HPDE6-E6E7 (cell line): ENCODE measurements at regions not wholly inside any gene's neighbourhood (a gene's known extent, or its start where the extent isn't known, plus 50 kb on each side); places are given as distances from the start of the nearest gene placed in this dataset.
"Not testable (repeated sequence)": the region's sequence is repeated elsewhere in the genome, so short reads cannot be mapped to it uniquely, and the experiment has no call there.

Source experiments
- DNase-seq: peaks from one replicate; pipeline ENCODE4 v3.0.0; 2011; ENCODE audit warnings: missing footprints; ENCODE audit errors: extremely low spot score

GRCh38 chr7:65510187-65510538 lies 136.5 kb downstream of the ZNF92 start:
- DNase-seq: not testable (repeated sequence)

GRCh38 chr7:65519751-65520150 lies 146.1 kb downstream of the ZNF92 start:
- not testable (repeated sequence) for DNase-seq

DNA sequence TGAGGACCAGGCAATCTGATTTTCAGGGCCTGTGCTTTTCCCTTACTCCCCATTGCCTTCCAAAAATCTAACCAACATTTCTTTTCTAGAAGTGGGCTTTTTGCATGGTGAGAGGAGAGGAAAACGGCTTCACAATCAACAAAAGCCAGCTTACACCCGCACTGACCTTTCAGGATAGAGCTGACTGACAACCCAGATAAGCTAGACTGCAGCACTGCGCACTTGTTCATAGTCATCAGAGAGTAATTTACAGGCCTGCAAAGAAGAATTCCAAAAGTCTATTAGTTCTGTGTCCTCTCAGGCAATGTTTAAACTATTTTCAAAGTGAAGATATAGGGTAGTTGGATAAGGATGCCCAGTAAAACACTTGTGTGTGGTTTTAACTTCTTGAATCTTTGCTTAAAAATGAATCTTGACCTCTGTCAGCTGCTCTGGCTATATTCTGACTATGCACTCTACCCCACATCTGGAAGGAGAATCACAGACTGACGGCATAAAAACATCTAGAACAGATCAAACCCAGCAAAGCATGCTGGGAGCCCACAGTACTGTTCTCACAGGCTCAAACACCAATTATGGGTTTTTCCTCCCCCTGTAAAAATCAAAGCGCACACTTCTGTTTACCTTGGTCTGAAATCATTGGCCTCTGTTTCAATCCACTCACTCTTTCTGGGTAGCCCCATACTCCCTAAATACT lies 172.0 kb downstream of the ZNF92 start:
- DNase-seq: not testable (repeated sequence)

- DNase-seq: not testable (repeated sequence)
These were observed 176.2 kb downstream of the ZNF92 start for GRCh38 chr7:65549589-65550443.

GRCh38 chr7:65550444-65550809 lies 176.8 kb downstream of the ZNF92 start:
- not testable (repeated sequence) for DNase-seq

DNA sequence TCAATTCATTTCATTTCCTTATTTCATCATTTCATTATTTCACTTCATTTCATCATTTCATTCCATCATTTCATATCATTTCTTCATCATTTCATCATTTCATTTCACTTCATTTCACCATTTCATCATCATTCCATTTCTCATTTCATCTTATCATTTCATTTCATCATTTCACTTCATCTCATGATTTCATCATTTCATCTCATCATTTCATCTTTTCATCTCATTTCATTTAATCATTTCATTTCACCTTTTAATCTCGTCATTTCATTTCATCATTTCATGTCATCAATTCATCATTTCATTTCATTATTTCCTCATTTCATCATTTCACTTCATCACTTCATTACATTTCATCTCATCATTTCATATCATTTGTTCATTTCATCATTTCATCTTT lies 177.4 kb downstream of the ZNF92 start:
- not testable (repeated sequence) for DNase-seq

- DNase-seq: not testable (repeated sequence)
These were observed 181.2 kb downstream of the ZNF92 start for GRCh38 chr7:65554553-65555476.

DNA sequence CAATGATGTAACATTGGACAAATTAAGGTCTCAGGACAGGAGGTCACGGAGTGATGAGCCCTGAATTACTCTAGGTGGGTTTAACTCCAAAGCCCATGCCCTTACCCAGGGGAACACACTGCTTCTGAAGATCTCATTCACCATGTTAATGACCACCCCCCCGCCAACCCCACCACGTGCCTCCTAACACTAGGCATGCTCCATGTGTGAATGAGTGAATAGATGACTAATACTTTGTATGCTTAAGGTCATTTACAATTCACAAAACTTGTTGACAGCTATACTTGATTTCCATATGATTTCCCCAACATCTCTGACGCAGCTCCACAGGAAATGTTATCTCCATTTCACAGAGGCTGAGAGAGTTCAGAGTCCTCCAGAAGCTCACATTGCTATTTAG lies 184.9 kb downstream of the ZNF92 start:
- not testable (repeated sequence) for DNase-seq

- not testable (repeated sequence) for DNase-seq
These were observed 188.2 kb downstream of the ZNF92 start for GRCh38 chr7:65561786-65562372.

GRCh38 chr7:65562522-65562921 lies 188.9 kb downstream of the ZNF92 start:
- DNase-seq: not testable (repeated sequence)

GRCh38 chr7:65563333-65563732 lies 189.7 kb downstream of the ZNF92 start:
- not testable (repeated sequence) for DNase-seq

GRCh38 chr7:65568226-65568625 lies 194.6 kb downstream of the ZNF92 start:
- DNase-seq: not testable (repeated sequence)

- DNase-seq: not testable (repeated sequence)
These were observed 197.3 kb downstream of the ZNF92 start for GRCh38 chr7:65570990-65571389.

GRCh38 chr7:65572581-65572980 lies 198.9 kb downstream of the ZNF92 start:
- not testable (repeated sequence) for DNase-seq

GRCh38 chr7:65576370-65576769 lies 202.7 kb downstream of the ZNF92 start:
- DNase-seq: not testable (repeated sequence)

DNA sequence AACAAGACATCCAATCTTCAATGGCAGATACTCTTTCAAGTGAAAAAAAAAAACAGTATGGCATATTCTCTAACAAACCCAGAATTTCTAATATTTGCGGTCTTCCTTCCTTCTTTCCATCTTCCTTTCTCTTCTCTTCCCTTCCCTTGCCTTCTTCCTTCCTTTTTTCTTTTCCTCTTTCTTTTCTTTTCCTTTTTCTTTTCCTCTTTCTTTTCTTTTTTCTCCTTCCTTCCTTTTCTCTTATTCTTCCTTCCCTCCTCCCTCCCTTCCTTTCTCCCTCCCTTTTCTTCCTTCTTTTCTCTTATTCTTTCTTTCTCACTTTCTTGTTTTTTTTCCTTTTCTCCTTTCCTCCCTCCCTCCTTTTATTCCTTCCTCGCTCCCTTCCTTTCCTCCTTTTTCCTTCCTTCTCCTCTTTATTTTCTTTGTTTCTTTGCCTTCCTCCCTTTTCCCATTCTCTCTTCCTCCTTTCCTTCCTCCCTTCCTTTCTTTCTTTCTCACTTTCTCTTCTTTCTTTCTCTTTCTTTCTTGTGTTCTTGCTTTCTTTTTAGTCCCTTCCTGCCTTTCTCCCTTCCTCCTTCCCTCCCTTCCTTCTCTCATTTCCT lies 209.0 kb downstream of the ZNF92 start:
- DNase-seq: not testable (repeated sequence)

DNA sequence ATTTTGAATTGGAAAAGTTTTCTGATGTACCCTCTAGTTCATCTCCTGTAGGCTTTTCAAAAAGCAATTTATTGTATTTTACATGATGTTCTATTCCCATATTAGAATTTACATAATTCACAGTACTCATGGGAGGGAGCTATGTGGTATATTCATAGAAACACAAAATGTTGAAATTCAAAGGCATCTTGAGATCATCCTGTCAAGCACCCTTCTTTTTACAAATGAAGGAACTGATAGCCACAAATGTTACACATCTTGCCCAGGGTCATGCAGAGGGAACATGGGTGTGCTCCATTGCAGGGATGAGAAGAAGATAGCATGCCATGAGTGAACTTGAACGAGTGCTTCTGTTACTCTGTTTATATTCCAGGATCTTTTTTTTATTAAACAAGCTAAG lies 228.8 kb downstream of the ZNF92 start:
- not testable (repeated sequence) for DNase-seq

- DNase-seq: no peak
These were observed 235.5 kb downstream of the ZNF92 start for GRCh38 chr7:65609131-65609530.

DNA sequence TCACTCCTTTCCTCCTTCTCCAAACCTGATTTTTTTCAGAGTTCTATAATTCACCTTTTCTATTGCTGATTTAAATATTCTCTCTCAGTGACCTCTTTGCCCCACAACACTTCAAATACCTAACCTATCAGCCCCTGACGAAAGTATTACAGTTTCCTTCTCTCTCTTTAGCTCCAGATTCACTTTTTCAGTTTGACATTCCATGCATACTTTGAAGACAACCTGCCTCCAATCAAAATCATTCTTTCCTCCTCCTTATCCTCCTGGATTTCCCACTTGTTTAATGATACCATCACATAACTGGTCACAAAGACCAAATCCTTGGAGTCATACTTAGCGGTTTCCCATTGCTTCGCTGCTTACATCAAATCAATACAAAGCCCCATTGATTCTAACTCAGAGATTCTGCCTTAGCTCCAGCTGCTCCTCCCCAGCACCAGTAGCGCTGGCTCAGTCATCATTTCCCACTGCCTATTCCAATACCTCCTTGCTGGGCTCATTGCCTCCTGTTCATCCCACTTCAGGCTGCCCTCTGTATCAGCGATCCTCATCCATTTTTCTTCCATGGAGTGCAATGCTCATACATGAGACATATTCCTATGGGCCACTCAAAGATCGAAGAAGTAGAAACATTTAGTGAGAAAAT lies 240.1 kb downstream of the ZNF92 start:
- not testable (repeated sequence) for DNase-seq

DNA sequence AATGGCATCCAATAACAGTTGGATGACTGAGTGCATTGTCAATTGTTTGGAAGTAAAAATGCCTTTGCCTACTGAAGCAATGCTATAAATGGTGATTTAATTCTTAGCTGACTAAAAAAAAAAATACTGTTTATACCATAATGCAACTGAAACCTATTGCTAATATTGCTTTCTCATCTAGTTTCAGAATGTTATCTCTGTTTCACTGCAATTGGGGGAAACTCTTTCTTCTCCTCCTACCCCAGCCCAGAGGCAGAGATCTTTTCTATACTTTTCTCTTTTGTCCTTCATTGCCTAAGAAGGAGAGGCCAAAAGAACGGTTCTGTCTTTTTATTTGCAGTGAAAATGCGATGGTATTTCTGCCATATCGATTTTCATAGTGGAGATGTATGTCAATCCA lies 242.5 kb downstream of the ZNF92 start:
- not testable (repeated sequence) for DNase-seq
